Activated T-cell treated with anti-CD3 and anti-CD28 coated beads for 4 hours (primary cell): ENCODE measurements at regions not wholly inside any gene's neighbourhood (a gene's known extent, or its start where the extent isn't known, plus 50 kb on each side); places are given as distances from the start of the nearest gene placed in this dataset.

Experiments used
- DNase-seq: peaks from one replicate; pipeline ENCODE4 v3.0.0-alpha.2; 2020

GRCh38 chr3:29072611-29073010 lies 208.3 kb upstream of the RBMS3 start:
- no peak for DNase-seq

- DNase-seq: no peak
These were observed 203.5 kb upstream of the RBMS3 start for GRCh38 chr3:29077356-29077755.

- DNase-seq: no peak
These were observed 201.5 kb upstream of the RBMS3 start for GRCh38 chr3:29079358-29079757.

DNA sequence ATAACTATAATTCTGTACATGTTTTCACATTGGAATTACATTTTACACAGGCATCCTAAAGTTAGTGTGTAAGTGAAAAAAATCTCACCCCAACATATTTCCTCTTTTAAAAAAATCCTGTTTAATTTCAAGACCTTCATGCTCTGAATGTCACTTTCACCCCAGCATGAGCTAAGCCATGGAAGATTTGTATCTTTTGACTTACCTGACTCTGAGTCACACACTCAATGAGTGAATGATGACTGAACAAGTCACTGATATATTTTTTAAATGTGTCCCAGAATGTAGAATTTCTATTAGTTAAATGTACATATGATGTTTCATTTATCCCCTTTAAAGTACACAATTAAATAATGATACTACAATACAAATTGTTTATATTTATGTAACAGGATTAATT lies 199.9 kb upstream of the RBMS3 start:
- DNase-seq: no peak

- no peak for DNase-seq
These were observed 197.8 kb upstream of the RBMS3 start for GRCh38 chr3:29083081-29083480.

DNA sequence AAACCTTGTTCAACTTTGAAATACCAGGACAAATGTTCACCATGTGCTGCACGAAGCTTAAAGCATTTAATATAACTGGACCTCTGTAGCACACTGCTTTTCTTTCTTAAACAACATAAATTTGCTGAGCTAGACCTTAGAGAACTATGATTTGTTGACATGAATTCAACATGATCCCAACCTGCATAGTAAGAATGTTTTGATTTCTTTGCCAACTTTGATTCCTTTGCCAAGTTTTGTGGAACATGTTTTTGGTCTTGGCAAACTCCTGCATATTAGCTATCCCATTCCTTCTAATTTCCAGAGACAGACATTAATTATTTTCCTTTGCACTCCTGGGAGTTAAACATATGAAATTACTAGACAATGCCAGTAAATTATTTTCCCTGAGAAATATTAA lies 197.2 kb upstream of the RBMS3 start:
- no peak for DNase-seq

GRCh38 chr3:29088579-29088978 lies 192.3 kb upstream of the RBMS3 start:
- DNase-seq: no peak

DNA sequence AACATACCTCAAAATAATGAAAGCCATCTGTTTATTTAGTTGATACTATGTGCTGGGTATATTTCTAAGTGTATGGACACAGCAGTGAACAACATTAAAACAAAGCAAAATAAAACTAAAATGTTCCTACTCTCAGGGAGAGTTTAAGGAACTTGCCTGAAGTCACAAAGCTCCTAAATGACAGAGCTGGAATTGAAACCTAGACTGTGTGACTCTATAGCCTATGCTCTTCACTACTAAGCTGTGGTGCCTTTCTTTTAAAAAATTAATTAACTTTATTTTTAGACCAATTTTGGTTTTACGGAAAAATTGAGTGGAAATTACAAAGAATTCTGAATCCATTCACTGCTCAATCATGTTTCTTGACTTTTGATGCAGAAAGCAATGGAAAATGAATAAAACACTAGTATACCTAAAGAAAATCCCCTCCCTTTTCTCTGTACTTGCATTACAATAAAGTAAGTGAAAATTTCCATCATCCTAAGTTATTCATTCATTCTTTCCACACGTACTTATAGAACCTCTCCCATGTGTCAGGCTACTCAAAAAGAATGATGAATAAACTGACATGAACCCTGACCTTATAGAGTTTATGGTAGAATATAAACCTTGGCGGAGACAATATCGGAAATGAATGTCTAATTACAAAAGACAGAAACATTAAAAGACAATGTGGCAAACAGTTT lies 189.8 kb upstream of the RBMS3 start:
- DNase-seq: no peak

GRCh38 chr3:29091599-29092189 lies 189.2 kb upstream of the RBMS3 start:
- no peak for DNase-seq

DNA sequence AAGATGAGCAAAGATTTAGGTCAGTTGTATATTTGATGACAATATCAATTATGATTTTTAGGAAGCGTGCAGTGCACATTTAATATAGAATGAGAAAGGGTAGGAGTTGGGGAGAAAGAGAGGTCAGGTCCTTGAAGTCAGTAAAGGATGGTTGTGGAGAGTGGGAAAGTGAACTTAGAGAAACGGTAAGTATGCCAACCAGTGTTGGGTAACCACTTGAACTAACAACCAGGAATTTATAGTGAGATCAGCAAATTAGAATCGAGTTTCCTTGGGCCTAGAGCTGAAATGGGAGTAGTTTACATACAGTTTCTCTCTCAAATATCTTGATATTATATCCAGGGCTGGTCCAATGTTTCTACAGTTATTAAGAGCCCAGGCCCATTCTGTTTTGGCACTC lies 188.5 kb upstream of the RBMS3 start:
- no peak for DNase-seq

GRCh38 chr3:29099296-29099695 lies 181.6 kb upstream of the RBMS3 start:
- no peak for DNase-seq

DNA sequence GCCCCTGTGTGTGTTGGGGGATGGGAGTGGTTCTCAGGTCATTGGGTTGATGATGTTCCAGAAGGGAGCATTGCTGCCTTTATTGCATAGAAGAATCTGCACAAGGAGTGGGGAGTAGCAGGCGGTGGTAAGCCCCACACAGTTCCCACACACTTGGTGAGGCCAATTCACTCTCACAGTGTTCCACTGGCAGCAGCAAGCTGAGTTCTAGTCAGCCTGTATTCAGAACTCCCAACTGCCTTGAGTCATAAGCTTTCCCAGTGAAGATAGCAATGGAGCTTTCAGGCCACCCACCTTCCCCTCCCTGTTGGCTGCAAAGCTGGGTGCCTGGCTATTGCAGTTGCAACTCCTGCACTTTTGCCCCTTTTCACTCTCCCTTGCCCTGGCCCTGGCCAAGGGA lies 181.1 kb upstream of the RBMS3 start:
- DNase-seq: no peak

- no peak for DNase-seq
These were observed 180.6 kb upstream of the RBMS3 start for GRCh38 chr3:29100292-29100691.

- DNase-seq: no peak
These were observed 152.9 kb upstream of the RBMS3 start for GRCh38 chr3:29128001-29128400.

GRCh38 chr3:29137601-29138000 lies 143.3 kb upstream of the RBMS3 start:
- DNase-seq: no peak

- DNase-seq: no peak
These were observed 142.7 kb upstream of the RBMS3 start for GRCh38 chr3:29138171-29138570.

- DNase-seq: no peak
These were observed 140.2 kb upstream of the RBMS3 start for GRCh38 chr3:29140666-29141065.

GRCh38 chr3:29141197-29141917 lies 139.5 kb upstream of the RBMS3 start:
- DNase-seq: no peak

GRCh38 chr3:29141918-29142275 lies 139.0 kb upstream of the RBMS3 start:
- DNase-seq: no peak

GRCh38 chr3:29143151-29143550 lies 137.7 kb upstream of the RBMS3 start:
- DNase-seq: no peak

DNA sequence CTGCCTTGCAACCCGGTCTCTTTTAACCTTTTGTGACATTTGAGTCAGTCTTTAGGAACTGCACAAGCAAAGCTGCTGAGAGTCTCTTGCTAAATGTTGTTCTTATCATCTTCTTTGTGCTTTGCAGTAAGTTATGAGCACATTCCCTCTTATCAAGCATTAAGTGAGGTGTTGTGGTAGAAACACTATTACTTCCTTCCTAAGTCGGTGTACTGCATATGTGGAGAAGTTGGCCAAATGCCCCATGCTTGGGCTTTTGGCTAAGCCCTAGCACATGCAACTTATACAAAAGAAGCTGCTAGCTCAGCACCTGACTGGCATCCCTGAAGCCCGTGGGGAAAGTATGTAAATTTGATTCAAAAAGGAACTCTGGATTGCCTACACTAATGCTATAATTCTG lies 136.5 kb upstream of the RBMS3 start:
- no peak for DNase-seq

GRCh38 chr3:29144807-29145206 lies 136.1 kb upstream of the RBMS3 start:
- no peak for DNase-seq

- DNase-seq: no peak
These were observed 135.5 kb upstream of the RBMS3 start for GRCh38 chr3:29145360-29145759.

- no peak for DNase-seq
These were observed 128.5 kb upstream of the RBMS3 start for GRCh38 chr3:29152379-29152778.

GRCh38 chr3:29153811-29154210 lies 127.1 kb upstream of the RBMS3 start:
- no peak for DNase-seq
